ENCODE measurements at regions not wholly inside any gene's neighbourhood (a gene's known extent, or its start where the extent isn't known, plus 50 kb on each side); places are given as distances from the start of the nearest gene placed in this dataset.

DNA sequence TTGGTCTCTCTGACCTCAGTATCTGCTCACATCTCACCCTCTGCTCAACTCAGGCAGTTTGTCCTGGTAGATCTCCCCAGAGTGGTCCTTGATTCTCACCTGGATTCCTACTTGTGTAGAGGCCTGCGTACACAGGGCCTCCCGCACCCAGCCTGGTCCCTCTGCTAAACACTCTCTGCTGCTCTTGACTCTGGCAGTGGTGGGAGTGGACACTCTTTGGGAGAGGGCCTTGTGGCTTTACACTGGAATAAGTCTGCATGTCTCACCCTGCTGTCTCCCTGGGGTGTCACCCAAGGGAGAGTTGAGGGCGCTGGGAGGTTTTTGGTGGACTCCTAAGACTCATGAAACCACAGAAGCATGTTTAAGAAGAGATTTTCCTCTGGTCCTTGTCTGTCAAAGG lies 57.3 kb upstream of the ECI2 start:
- TF ChIP-seq CTCF (IDR thresholded peaks at IDR 0.05; ENCODE audit: insufficient read depth, low read depth, low read length, missing control alignments): no peak
- DNase-seq (ENCODE audit: low read depth): no peak
- no peak overlapping the region for H3K4me3 ChIP-seq (ENCODE audit: low read depth, low read length)

DNA sequence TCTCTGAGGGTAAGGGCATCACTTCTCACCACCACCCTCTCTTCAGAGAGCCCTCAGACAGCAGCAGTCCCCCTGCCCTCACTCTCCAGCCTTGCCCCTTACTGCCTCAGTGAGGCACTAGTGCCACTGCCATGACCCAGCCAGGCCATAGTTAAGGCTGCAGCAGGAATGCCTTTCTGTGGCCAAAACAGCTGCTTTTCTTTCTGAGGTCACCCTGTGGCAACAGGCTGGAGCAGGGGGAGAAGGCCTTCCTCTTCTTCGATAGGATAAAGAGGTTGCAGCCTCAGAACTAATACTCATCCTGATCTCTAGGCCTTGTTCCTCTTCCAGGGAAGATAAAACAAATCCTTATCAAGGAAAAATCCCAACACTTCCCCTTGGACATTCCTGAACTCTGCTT lies 56.8 kb upstream of the ECI2 start:
- DNase-seq (ENCODE audit: low read depth): no peak
- no peak overlapping the region for H3K4me3 ChIP-seq (ENCODE audit: low read depth, low read length)
- TF ChIP-seq CTCF (IDR thresholded peaks at IDR 0.05; ENCODE audit: insufficient read depth, low read depth, low read length, missing control alignments): no peak

- TF ChIP-seq CTCF (IDR thresholded peaks at IDR 0.05; ENCODE audit: insufficient read depth, low read depth, low read length, missing control alignments): no peak
- no peak overlapping the region for H3K4me3 ChIP-seq (ENCODE audit: low read depth, low read length)
- DNase-seq (ENCODE audit: low read depth): no peak
Observed at GRCh38 chr6:4191271-4191721, 55.9 kb upstream of the ECI2 start.

GRCh38 chr6:4189249-4189648 lies 53.9 kb upstream of the ECI2 start:
- no peak for DNase-seq (ENCODE audit: low read depth)
- H3K4me3 ChIP-seq (ENCODE audit: low read depth, low read length): no peak overlapping the region
- no peak for TF ChIP-seq CTCF (IDR thresholded peaks at IDR 0.05; ENCODE audit: insufficient read depth, low read depth, low read length, missing control alignments)

DNA sequence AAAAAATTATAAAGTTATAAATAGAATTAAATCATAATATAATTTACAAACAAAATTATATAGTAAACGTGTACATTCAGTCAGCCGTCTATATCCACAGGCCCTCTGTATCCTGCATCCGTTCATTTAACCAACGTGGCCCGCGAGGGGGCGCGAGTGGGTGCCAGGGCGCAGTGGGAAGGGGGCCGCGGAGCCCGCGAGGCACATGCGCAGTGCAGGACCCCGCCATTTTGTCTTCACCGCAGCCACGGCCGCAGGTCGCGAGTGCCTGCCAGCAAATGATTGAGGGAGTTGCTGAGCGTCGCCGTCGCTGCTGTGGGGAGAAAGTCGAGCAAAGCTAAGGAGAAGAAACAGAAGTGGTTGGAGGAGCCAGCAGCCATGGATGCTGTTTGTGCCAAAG lies 53.4 kb upstream of the ECI2 start:
- no peak for TF ChIP-seq CTCF (IDR thresholded peaks at IDR 0.05; ENCODE audit: insufficient read depth, low read depth, low read length, missing control alignments)
- DNase-seq (ENCODE audit: low read depth): no peak
- no peak overlapping the region for H3K4me3 ChIP-seq (ENCODE audit: low read depth, low read length)

GRCh38 chr6:4187480-4187879 lies 52.1 kb upstream of the ECI2 start:
- no peak for DNase-seq (ENCODE audit: low read depth)
- H3K4me3 ChIP-seq (ENCODE audit: low read depth, low read length): no peak overlapping the region
- TF ChIP-seq CTCF (IDR thresholded peaks at IDR 0.05; ENCODE audit: insufficient read depth, low read depth, low read length, missing control alignments): no peak

DNA sequence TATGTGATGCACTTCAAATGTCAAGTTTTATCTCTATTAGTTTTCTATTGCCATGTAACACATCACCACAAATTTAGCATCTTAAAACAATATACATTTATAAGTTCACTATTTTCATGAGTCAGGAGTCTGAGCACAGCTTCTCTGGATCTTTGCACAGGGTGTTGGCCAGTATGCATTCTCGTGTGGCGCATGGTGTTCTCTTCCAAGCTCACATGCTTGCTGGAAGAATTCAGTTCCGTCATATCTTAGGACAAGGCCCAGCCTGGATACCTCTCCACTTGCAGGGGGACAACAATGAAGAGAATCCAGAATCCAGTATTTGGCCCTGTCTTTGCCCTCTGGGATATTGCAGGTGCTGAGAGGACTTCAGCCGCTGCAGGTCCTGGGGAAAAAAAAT lies 51.0 kb upstream of the ECI2 start:
- no peak for DNase-seq (ENCODE audit: low read depth)
- TF ChIP-seq CTCF (IDR thresholded peaks at IDR 0.05; ENCODE audit: insufficient read depth, low read depth, low read length, missing control alignments): no peak

More for the DNA sequence above, 51.0 kb upstream of the ECI2 start:
- H3K4me3 ChIP-seq (ENCODE audit: low read depth, low read length): no peak overlapping the region

Measured in GM12865 (cell line).